Nephron progenitor cell (in vitro differentiated cells): ENCODE measurements at regions not wholly inside any gene's neighbourhood (a gene's known extent, or its start where the extent isn't known, plus 50 kb on each side); places are given as distances from the start of the nearest gene placed in this dataset.

ENCODE experiments used
- DNase-seq: peaks from one replicate; pipeline ENCODE4 v3.0.0; 2021
- H3K27ac Mint-ChIP-seq: 2 replicates; pipeline ENCODE4 v1.8.0; 2021; ENCODE audit warnings: mild to moderate bottlenecking, moderate library complexity, mixed read lengths
- H3K27me3 Mint-ChIP-seq: 2 replicates; pipeline ENCODE4 v1.8.0; 2021; ENCODE audit warnings: mild to moderate bottlenecking, low read depth, mixed read lengths; ENCODE audit not compliant: poor library complexity
- H3K36me3 Mint-ChIP-seq: 2 replicates; pipeline ENCODE4 v1.8.0; 2021; ENCODE audit warnings: low read depth, mixed read lengths
- H3K4me1 Mint-ChIP-seq: 2 replicates; pipeline ENCODE4 v1.8.0; 2021; ENCODE audit warnings: mixed read lengths
- H3K4me3 Mint-ChIP-seq: 2 replicates; pipeline ENCODE4 v1.8.0; 2021; ENCODE audit warnings: mild to moderate bottlenecking, moderate library complexity, mixed read lengths
- H3K9me3 Mint-ChIP-seq: 2 replicates; pipeline ENCODE4 v1.8.0; 2021; ENCODE audit warnings: mild to moderate bottlenecking, moderate library complexity, mixed read lengths
- CTCF ChIP-seq: fragments of 200-600 bp; sonication (generic); IDR thresholded peaks from 2 replicates; pipeline ENCODE4 v1.5.0; 2021; ENCODE audit warnings: antibody characterized with exemption

DNA sequence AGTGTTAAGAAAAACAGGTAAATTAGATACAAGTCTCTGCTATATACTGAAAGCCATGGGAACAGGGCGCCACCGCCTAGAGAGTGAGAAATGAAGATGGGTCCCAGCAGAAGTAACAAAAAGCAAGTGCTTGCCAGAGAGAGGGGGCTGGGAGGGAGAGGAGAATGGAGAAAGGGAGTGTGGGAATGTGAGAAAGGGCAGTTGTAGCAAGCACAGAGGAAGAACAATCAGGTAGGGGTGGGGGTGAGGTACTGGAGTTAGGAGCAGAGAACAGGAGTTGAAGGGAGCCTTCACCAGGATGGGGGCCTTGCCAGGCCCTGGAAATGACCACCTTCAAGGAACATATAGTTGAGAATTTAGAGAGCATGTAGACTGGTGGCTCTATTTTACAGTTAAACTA, 66.8 kb downstream of the TCF20 start:
- no peak for DNase-seq
- no peak overlapping the region for H3K4me3 Mint-ChIP-seq

DNA sequence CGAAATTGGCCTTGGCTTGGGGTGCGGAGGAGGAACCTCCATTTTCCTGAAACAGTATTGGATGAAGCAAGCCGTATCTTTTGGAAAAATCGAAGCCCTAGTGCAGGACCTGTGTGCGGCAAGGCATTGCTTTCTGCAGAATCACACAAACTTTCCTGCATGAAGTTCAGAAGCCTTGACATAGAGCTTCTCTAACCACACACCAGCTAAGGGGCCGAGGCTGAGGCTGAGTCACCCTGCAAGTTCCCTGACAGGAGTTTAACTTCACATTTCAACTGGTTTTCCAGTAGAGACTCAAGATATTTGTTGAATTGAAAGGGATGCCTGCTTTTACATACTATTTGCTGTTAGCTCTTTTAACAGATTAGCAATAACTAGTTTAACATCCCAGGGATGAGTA, 67.8 kb downstream of the TCF20 start:
- no peak for TF ChIP-seq CTCF
- Mint-ChIP-seq H3K4me1 (peaks cover 6% of the 10 kb centered on the region), H3K27ac (no peak overlapping the region), H3K27me3 (no peaks in the 10 kb centered on the region), H3K36me3 (peaks cover 58% of the 10 kb centered on the region), H3K9me3 (peaks cover 16% of the 10 kb centered on the region), H3K4me3 (no peak overlapping the region)
- no peak for DNase-seq

More for the DNA sequence above, 66.8 kb downstream of the TCF20 start:
- H3K27me3 Mint-ChIP-seq: no peaks in the 10 kb centered on the region
- no peak for TF ChIP-seq CTCF
- peaks cover 59% of the 10 kb centered on the region for H3K36me3 Mint-ChIP-seq
- peaks cover 16% of the 10 kb centered on the region for H3K9me3 Mint-ChIP-seq
- H3K4me1 Mint-ChIP-seq: peaks cover 6% of the 10 kb centered on the region
- no peak overlapping the region for H3K27ac Mint-ChIP-seq

GRCh38 chr22:42202048-42202447, 68.4 kb downstream of the TCF20 start:
- H3K27me3 Mint-ChIP-seq: no peaks in the 10 kb centered on the region
- H3K9me3 Mint-ChIP-seq: peaks cover 16% of the 10 kb centered on the region
- no peak for TF ChIP-seq CTCF
- H3K4me3 Mint-ChIP-seq: no peak overlapping the region
- H3K4me1 Mint-ChIP-seq: peaks cover 6% of the 10 kb centered on the region
- peaks cover 58% of the 10 kb centered on the region for H3K36me3 Mint-ChIP-seq
- DNase-seq: no peak
- peak overlapping the region; percentile 43 for H3K27ac Mint-ChIP-seq

- H3K27me3 Mint-ChIP-seq: no peaks in the 10 kb centered on the region
- peaks cover 16% of the 10 kb centered on the region for H3K9me3 Mint-ChIP-seq
- peaks cover 6% of the 10 kb centered on the region for H3K4me1 Mint-ChIP-seq
- DNase-seq: no peak
- TF ChIP-seq CTCF: no peak
- H3K27ac Mint-ChIP-seq: no peak overlapping the region
- H3K4me3 Mint-ChIP-seq: no peak overlapping the region
- peaks cover 41% of the 10 kb centered on the region for H3K36me3 Mint-ChIP-seq
Measured at GRCh38 chr22:42199025-42199424, 68.4 kb upstream of the CYP2D6 start.

DNA sequence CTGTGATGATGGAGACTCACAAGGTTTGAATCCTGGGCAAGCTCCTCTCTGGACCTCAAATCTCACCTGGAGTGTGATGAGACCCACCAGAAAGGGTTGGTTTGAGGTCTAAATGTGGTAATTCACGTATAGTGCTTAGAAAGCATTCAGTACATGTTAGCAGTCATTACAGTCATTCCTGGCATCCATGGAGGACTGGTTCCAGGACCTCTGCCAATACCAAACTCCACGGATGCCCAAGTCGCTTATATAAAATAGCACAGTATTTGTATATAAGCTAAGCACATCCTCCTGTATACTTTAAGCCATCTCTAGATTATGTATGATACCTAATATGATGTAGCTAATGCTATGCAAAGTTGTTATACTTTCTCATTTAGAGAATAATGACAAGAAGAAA, 67.6 kb upstream of the CYP2D6 start:
- no peak for TF ChIP-seq CTCF
- Mint-ChIP-seq H3K9me3 (peaks cover 16% of the 10 kb centered on the region), H3K4me3 (no peak overlapping the region), H3K36me3 (peaks cover 38% of the 10 kb centered on the region), H3K27ac (no peak overlapping the region), H3K27me3 (no peaks in the 10 kb centered on the region), H3K4me1 (peaks cover 2% of the 10 kb centered on the region)
- DNase-seq: no peak

- H3K27me3 Mint-ChIP-seq: no peaks in the 10 kb centered on the region
- peaks cover 10% of the 10 kb centered on the region for H3K9me3 Mint-ChIP-seq
- H3K4me1 Mint-ChIP-seq: peaks cover 5% of the 10 kb centered on the region
- H3K4me3 Mint-ChIP-seq: no peak overlapping the region
- no peak overlapping the region for H3K27ac Mint-ChIP-seq
- no peak for TF ChIP-seq CTCF
- H3K36me3 Mint-ChIP-seq: peaks cover 23% of the 10 kb centered on the region
- DNase-seq: no peak
Measured at GRCh38 chr22:42196454-42196853, 65.8 kb upstream of the CYP2D6 start.
